ENCODE measurements at regions not wholly inside any gene's neighbourhood (a gene's known extent, or its start where the extent isn't known, plus 50 kb on each side); places are given as distances from the start of the nearest gene placed in this dataset.

DNA sequence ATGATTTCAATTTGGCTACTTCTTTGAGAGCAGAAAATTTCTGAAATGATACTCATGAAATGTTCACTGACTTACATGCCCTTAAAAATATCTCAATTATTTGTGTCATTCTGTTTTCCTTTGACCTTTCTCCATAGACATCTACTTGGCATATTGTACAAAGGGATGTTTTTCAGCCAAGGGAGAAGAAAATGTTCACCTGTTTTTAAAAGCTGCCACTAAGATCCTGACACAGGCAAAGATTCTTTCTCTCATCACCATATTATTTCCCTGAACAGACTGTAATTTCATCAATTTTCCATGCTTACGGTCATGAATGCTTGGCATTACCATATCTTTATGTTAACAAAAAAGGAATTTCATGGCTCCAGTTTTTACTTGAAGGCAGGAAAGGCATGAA is 67.4 kb upstream of the DBX1 start:
- TF ChIP-seq, protein P1, sequence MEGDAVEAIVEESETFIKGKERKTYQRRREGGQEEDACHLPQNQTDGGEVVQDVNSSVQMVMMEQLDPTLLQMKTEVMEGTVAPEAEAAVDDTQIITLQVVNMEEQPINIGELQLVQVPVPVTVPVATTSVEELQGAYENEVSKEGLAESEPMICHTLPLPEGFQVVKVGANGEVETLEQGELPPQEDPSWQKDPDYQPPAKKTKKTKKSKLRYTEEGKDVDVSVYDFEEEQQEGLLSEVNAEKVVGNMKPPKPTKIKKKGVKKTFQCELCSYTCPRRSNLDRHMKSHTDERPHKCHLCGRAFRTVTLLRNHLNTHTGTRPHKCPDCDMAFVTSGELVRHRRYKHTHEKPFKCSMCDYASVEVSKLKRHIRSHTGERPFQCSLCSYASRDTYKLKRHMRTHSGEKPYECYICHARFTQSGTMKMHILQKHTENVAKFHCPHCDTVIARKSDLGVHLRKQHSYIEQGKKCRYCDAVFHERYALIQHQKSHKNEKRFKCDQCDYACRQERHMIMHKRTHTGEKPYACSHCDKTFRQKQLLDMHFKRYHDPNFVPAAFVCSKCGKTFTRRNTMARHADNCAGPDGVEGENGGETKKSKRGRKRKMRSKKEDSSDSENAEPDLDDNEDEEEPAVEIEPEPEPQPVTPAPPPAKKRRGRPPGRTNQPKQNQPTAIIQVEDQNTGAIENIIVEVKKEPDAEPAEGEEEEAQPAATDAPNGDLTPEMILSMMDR (IDR thresholded peaks at IDR 0.05): no peak
- no peak for TF ChIP-seq POLR2A (IDR thresholded peaks at IDR 0.05)

Measured in body of pancreas (tissue), 4 donors.